Inflammatory macrophage treated with lipopolysaccharide for 1 hour (primary cell): ENCODE measurements at regions not wholly inside any gene's neighbourhood (a gene's known extent, or its start where the extent isn't known, plus 50 kb on each side); places are given as distances from the start of the nearest gene placed in this dataset.
A peak's percentile ranks its signal among the peaks of the same experiment; 100 is the strongest.

ENCODE experiments used
- DNase-seq, 2 donors: peaks; one replicate each; pipeline ENCODE4 v3.0.0-alpha.2; 2020 to 2022

DNA sequence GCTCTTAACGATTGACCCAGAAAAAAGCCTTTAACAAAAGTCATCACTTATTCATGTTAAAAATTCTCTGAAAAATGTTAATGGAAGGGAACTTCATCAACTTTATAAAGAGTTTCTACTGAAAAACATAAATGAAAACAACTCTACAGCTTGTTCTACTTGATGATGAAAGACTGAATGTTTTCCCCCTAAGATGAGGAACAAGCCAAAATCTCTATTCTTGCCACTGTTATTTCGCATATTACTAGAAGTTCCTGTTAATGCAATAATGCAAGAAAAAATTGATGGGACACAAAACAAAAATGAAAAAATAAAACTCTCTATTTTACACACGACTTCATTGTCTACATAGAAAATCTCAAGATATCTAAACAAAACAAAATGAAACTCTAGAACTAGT, 249.8 kb upstream of the AKR1E2 start:
- peak; percentile 47 to 51 for DNase-seq

DNA sequence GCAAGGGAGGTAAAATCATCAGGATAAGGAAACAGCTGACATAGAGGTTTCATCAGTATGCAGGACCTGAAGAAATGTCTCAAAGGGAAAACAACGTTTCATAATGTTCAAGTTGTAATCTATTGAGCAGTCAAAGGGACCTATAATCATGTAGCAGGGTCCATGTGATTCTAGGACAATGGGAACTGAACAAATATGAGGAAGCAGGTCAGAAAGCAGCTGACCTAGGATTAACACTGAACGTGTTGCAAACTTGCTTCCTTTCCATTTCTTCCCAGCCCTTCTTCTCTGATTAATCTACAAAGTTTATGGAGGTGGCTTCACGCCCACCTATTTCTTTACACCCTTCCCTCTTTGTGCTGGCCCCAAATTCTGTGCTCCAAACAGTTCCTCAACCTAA, 256.9 kb upstream of the AKR1E2 start:
- peak; percentile 57 to 73 for DNase-seq

DNA sequence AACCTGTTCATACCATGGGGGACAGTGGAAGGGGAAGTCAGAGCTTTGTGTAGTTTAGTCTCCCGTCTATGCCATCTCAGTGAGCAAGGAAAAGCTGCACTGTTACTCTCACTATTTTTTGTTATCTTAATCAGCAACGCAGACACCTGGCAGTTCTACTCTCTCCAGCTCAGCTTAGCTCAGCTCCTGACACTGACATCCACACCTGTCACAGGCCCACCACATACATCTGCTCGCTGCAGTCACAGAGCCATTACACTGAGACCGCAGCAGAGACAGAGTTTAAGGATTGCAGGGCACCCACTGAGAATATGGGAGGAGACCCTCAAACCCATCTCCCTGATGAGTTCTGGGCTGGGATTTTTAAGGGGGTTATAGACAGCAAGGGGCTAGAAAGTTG, 257.3 kb upstream of the AKR1E2 start:
- DNase-seq: no peak

DNA sequence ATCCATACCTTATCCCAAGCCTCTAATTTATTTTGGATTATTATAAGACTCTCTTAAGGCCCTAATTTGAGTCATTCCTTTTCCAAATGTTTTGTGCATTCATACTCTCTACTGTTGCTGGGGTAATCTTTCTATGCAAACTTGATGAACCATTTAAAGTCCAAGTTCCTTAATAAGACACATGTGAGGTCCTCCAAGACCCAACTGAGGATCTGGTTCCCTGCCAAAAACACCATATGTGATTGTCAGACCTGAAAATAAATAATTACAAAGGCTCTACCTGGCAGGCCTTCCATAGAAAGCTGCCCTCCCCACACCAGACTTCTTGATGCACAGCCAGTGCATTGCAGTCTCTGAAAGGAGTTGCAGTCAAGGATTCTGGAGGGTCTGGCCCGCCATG, 257.9 kb upstream of the AKR1E2 start:
- no peak for DNase-seq

DNA sequence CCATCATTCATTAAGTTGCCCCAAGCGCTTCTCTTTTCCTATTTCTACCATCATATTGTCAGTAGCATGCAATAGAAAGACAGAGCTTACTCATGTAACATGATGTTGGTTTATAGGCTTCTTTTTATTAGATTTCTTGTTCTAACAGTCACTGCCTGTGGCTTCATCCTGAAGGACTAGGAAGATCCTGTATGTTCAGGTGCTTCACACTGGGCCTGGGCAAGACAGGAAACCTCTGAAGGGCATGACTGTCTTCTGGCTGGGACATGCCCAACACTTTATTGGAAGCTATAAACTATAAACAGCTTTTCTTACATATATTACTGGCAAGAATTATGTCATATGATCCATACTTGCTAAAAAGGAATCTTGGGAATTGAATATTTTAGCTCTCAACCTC, 258.4 kb upstream of the AKR1E2 start:
- no peak for DNase-seq

DNA sequence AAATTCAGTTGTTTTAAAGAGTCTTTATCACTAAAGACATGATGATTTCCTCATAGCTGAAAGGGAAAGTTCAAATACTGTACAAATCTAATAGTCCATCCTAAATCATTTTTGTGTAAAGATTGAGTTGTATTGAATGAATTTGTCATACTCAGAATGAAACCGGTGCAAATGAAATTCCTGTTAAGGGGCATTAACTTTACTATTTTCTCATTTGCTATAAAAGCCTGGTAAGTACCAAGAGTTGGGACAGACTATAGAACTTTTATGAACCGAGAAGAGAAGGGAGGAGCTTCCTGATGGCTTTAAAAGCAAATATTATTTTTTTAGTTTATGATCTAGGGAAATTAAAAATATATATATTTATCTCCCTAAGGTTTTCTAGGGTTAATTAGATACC, 260.0 kb upstream of the AKR1E2 start:
- DNase-seq: no peak

DNA sequence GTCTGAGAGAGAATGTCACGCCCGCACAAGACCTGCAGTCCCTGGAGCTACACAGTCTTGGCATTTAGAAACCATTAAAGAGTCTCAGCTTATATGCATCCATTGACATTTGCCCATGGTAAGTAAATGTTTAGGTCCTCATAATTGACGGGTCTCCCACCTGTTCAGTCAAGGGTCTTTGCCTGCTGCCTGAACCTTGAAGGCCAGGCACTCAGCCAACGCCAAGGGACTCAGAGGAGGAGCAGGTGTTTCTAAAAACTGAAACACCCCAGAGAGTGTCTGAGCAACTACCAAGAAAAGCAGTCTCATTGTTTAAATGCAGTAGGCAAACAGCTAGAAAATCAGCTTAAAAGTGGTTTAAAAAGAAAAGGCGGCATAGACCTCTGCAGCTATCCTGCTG, 264.7 kb upstream of the AKR1E2 start:
- DNase-seq: no peak

DNA sequence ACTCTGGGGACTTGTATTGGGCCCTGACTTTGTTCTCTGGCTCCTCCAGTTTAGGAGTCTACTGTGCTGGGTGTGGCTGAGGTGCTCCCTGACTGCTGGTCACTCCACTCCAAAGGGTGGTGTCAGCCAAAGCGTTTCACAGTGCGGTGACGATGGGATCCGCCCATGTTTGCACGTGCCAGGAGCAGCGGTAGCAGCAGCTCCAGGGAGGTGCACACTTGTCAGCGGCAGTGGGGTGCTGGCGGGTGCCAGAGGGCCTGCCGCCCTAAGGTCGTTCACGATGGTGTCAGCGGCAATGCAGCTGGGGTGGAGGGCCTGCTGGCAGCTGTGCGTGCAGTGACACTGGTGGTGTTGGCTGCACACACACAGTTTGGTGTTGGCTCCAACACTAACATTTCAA, 268.5 kb upstream of the AKR1E2 start:
- DNase-seq: no peak

DNA sequence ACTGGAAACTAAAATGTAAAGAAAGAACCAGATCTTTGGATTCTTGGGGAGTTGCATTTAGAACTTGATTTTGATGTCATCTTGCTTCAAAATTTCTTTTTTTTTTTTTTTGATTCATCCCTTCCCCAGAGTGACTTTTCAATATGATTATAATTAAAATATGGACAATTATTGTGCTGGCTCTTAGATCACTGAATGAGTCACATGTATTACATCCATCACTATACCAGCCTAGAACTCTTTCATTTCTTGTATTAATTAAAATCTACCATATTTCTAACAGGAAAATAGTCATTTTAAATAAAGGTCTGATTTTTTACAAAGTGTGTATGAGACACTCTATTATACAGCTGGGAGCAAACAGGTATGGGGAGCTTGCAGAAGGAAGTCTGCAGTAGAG, 269.5 kb upstream of the AKR1E2 start:
- DNase-seq: no peak

DNA sequence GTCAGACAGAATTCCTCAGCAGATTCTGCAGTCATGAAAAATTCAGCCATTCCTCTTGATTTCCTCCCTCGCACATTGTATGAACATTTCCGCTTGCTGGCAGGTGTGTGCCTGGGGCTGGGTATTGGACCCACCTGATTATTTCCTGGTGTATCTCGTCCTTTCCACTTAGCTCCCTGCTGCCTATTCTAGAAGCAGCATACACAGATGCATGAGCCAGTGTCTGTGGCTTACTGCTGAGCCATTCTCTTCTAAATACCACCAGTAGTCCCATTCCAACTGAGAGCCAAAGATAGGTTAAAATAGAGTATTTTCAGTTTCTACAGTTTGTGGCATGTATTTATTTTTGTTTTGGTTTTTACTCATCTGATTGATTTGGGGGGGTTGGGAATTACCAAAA, 270.1 kb upstream of the AKR1E2 start:
- no peak for DNase-seq

DNA sequence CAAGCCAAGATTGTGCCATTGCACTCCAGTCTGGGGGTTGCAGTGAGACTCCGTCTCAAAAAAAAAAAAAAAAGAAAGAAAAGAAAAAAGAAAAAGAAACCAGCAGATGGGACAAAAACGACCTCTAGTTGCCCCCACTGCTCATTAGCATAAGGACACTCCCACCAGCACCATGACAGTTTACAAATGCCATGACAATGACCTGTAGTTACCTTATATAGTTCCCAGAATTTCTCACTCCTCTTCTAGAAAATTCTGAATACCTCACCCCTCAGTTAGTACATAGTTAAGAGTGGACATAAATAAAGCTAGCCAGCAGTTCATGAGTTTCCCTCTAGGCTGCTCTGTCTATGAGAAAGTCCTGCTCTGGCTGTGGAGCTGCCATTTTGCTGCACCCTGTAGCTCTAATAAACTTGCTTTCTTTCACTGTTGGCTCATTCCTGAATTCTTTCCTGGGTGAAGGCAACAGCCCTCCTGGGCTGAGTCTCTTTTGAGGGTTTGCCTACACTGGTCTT, 276.8 kb upstream of the AKR1E2 start:
- DNase-seq: peak in 1 of 2 donors; percentile 14

DNA sequence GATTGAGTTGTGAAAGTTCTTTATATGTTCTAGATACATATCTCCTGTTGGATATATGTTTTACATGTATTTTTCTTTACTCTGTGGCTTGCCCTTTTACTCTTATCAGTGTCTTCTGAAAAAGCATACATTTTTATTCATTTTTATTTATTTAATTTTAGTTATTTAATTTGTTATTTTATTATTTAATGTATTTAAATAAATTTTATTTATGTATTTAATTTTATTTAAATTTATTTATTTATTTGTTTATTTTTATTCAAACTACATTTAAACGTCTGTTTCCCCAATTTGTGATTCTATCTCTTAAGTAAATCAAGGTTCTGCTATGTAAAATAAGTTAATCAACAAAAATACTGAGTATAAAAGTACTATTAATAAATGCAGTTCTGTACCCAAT, 279.1 kb upstream of the AKR1E2 start:
- no peak for DNase-seq

DNA sequence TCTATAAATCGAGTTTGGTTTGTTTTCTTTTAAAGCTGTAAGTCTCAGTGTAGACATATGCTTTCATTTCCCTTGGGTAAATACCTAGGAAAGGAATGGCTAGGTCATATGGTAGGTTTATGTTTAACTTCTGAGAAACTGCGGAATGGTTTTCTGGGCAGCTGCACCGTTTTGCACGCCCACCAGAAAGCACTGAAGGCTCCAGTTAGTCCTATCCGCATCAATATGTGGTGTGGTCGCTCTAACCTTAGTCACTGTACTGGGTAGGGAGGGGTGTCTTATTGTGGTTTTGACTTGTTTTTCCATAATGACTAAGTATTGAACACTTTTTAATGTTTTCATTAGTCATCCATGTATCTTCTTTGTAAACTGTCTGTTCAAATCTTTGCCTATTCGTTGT, 279.5 kb upstream of the AKR1E2 start:
- no peak for DNase-seq

DNA sequence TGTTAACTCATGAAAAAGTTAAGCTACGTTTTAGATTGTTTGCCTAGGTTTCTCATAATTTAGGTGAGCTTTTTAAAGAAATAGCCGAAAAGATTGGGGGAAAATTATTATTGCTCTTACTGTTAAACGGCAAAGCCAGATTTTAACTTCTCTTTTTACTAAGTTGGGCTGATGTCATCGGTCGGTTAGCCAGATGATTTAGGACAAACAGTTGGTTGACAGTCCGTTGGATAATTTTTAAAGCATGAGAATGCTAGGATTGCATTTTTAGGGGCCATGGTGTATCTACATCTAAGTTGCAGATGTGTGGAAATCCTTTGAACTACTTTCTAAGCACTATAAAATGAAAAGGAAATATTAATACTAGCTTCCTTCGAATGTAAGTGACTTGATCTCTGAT, 280.9 kb upstream of the AKR1E2 start:
- peak; percentile 32 to 49 for DNase-seq

DNA sequence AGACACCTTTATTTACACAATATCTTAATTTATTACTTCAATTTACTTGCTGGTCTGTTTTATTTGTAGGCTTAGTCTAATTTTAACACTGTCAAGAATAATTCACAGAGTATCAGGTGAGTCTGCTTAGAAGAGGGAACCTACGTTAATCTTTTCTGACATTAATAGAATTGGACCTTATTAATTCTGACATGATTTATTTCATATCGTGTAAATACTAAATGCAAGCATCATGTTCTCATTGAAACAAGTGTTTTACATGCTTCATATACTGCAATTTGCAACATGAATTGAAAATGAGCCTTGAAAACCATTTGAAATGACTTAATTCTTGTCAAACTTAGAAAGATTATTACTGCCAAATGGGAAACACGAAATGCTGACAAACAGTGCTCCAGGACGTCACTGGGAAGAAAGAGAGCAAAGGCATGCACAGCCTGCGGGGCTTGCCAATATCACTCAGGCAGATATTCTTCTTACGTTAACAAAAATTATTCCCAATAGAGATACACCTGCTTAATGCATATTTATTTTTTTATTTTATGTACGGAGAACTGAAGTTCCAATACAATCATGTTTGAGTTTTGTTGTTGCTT, 282.0 kb upstream of the AKR1E2 start:
- DNase-seq: no peak

DNA sequence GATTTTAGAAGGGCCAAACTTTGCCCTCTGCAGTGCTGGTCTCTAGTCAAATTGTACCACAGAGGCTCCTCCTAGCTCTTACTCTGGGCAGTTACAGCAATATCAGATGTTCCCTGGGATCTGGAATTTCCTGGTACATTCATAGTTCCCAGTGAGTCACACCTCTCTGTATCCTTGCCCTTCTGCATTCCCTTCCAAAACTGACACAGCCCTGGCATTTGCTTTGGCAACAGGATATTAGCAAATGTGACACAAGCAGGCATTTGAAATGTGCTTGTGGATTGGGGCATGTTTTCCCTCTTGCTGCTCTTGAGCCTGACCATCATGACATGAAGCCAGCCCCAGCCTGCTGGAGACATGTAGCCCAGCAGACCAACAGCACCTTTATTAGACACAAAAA, 284.7 kb upstream of the AKR1E2 start:
- DNase-seq: peak; percentile 56 to 70

DNA sequence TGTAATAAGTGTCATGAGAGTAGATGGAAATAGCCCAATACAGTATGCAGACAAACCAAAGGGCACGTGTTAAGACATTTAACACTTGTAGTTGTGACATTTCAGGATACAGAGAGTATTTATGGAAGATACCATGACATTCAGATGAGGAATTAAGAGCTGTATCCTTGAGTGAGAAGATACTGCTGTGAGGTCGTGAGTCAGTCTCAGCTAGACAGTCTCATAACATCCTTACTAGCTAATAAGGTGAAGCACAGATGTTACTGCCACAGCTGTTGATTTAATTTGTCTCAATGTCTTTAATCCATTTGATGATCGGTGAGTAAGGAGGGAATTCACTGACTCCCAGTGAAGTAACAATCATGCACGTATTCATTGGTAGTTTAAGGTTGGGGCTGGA, 288.0 kb upstream of the AKR1E2 start:
- DNase-seq: no peak

DNA sequence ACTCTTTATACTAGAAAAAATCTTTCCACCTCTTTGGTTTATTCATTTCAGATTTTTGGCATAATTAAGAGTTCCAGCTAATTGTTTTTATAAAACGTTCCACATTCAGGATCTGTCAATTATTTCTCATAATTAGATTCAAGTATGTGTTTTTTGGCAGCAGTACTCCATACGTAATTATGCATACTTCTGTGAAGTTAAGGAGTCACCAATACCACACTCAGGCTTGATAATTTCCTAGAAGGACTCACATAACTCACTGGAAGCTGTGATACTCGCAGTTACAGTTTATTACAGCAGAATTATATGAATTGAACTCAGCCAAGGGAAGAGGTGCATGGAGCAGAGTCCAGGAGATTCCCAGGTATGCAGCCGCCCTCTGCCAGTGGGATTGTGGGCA, 290.5 kb upstream of the AKR1E2 start:
- DNase-seq: no peak

DNA sequence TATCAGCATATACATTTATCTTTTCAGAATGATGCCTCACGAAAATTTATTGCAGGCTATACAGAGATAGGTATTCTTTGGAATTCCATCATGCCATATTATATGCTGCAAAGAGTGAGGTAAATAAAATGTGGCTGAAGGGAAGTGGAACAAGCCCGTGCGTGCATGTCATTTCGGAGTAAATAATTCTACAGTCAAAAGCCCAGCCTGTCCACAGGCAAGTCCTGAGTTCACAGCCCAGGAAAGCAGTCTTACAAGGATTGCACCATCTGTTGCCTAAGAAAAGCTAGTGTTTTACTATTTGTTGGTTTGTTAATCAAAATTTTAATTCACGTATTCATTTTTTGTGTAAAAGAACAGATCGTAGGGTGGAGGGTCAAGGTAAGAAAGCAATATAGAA, 292.4 kb upstream of the AKR1E2 start:
- no peak for DNase-seq

DNA sequence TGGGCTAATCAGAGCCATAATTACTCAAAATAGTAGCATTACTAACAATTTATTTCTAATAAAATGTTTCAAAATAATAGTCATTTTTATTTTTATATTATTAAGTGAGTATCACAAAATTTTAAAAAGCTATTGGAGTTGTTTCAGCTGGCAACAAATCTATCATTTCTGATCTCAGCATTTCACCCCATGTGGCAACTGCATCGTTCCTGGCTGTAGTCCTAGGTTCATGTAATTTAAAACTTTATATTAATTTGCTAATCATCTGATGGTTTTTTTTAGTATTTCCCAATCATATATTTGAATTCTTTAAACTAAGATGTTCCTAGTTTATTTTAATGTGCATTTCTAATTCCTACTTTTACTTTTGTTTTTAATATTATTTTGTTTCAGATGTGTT, 293.0 kb upstream of the AKR1E2 start:
- DNase-seq: no peak

DNA sequence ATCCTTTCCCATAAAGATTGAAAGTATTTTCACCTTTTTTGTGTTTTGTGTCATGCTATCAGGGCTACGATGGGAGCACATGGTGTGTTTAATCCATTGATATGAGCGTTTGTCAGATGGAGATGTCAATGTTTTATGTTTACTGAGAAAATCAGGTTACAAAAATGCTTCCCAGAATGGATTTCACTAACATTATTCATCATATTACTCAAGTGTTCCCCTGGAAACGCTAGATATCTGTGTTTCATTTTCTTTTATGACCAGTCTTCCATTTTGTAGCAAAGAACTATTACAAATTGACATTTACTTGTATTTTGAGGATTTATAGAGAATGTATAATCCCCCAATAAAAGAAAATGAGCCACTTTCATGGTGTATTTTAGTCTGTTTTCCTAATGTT, 293.5 kb upstream of the AKR1E2 start:
- no peak for DNase-seq

DNA sequence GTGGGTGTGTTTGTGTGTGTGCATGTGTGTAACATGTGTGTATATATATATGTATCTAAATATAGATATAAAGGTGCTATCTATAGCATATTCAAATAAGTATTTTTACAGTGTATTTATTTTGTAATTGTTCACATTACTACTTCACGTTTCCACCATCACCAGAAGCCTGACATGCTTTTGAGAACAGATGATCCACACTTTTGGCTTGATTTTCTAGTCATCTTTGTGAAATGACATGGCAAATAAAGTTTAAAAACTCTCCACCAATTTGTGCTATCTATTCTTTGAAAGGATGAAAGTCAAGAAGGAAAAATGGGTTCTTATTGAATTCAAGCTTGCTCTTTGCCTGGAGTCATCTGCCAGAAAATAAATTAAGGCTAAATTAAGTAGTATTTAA, 294.0 kb upstream of the AKR1E2 start:
- no peak for DNase-seq

DNA sequence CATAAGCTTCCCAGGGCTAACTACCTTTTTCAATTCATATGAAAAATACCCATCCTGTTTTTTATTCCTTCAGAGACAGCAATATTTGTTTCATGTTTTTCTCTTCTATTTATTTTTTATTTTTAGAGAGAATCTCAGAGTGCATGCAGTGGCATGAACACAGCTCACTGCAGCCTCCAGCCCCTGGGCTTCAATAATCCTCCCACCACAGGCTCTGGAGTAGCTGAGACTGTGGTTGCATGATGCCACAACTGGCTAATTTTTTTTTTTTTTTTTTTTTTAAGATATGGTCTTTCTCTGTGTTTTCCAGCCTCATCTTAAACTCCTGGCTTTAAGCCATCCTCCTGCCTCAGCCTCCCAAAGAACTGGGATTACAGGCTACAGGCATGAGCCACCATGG, 296.7 kb upstream of the AKR1E2 start:
- DNase-seq: no peak

DNA sequence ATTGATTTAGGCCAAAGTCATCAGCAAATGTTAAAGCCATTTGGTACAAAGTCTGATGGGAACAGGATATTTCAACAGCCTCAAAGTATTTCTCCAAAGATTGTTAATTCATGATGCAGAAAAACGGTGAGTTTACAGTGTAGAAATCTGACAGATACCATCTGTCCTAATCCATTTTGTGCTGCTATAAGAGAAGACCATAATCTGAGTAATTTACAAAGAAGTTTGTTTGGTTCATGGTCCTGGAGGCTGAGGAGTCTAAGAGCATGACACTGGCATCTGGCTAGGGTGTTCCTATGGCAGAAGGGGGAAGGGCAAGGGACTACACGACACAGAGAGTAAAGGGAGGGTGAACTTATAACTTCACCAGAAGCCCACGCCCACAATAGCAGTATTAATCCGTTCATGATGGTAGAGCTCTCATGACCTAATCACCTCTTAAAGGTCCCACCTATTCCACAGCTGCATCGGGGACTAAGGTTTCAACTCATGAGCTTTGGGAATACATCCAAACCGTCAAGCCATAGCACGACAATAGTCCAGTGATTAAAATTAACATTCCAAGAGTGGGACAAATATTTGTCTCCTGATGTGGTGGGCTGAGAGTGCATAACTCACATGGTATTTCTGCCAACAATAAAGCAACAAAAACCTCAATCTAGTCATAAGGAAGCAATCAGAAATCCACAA, 298.6 kb upstream of the AKR1E2 start:
- no peak for DNase-seq

DNA sequence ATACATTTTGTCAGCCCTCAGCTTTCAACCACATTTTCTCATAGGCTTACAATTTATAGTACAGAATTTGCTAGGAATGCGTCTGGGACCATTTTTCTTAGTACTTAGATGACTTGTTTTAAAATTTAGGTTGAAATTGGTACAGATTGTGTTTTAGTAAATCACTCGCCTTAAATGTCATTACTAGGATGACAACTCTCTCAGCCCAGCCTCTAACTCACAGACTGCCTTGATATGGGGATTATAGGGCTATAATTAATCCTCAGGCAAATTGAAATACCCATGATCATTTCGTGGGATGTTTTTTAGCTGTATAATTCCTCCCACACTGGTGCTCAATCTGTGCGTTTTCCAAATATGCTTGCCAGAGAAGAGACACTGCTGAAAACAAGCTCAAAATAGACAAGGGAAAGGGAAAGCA, 299.7 kb upstream of the AKR1E2 start:
- DNase-seq: no peak
